GM21717 (cell line): ENCODE measurements at regions not wholly inside any gene's neighbourhood (a gene's known extent, or its start where the extent isn't known, plus 50 kb on each side); places are given as distances from the start of the nearest gene placed in this dataset.

ENCODE experiments used
- ATAC-seq: cut with Tn5 transposase; IDR thresholded peaks from one replicate; pipeline ENCODE4 v1.9.1; 2021; ENCODE audit warnings: mild to moderate bottlenecking, moderate library complexity; ENCODE audit not compliant: unreplicated experiment

GRCh38 chr6:85396159-85396808 is 53.6 kb upstream of the NT5E start:
- ATAC-seq = no peak

GRCh38 chr6:85395746-85396145 is 54.1 kb upstream of the NT5E start:
- no peak for ATAC-seq

DNA sequence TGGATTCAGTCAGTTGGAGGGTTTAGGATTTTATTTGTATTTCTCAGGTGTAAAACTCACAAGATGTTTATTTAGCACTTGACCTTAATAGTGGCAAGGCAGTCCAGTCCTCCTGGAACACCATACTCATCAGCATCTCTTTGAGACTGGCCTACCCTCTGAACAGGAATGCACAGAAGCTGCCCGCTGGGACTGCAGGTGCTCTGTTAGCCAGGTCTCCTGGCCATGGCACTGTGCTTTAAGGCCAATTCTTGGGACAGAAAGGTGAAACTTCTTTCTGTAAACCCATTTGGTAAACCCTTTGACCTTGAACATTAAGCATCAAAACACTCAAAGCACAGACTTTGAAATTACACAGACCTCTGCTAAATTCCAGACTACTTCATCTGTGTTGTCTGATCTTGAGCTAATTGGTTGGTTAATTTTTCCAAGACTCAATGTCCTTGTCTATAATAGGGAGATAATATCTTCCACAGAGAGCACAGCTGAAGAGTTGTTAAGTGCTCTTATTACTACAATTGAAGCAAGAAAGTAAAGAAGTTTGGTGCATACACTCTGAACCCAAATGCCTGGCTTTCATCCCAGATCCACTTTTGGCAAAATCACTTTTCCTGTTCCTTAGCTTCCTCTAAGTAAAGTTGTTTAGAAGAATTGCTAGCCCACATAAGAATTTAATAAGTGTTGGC is 54.9 kb upstream of the NT5E start:
- ATAC-seq = no peak

DNA sequence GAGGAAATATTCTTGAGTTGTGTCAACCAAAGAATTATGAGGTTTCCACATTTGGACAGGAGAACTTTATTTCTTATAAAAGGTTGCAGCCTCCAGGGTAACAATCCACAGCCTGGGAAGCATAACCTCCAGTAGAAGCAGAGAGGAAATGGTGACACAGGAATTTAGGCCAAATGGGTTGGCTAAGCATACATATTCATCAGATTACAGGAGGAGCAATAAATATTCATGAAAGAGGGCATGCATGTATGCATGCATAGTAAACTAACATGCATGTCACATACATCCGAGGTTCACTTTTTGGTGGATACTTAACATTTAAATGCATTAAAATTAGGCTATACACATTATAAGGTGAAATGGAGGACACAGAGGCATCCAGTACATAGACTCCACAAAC is 55.7 kb upstream of the NT5E start:
- no peak for ATAC-seq

- ATAC-seq = no peak
These were observed 57.5 kb upstream of the NT5E start for GRCh38 chr6:85392379-85392778.

DNA sequence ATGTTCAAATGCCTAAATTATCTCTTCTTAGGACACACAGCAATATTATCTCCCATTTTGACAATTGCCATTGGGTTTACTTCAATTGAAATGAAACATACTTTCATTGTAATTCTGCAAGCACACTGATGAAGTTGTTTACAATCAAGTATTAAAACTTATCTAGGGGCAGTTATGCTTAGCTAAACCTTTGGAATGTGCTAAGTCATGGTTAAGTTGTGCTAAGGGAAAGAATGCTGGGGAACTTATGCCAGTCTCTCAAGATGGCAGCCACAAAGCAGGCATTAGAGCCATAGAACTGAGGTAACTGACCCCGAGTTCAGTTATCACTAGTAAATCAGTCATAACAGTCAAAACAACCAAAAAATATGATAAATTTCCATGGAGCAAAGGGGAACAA is 59.1 kb upstream of the NT5E start:
- no peak for ATAC-seq

- no peak for ATAC-seq
These were observed 59.7 kb upstream of the NT5E start for GRCh38 chr6:85390105-85390728.

GRCh38 chr6:85389151-85389797 is 60.6 kb upstream of the NT5E start:
- no peak for ATAC-seq

- ATAC-seq = no peak
These were observed 61.4 kb upstream of the NT5E start for GRCh38 chr6:85388531-85388930.

- no peak for ATAC-seq
These were observed 64.1 kb upstream of the NT5E start for GRCh38 chr6:85385636-85386315.

- ATAC-seq = no peak
These were observed 66.8 kb upstream of the NT5E start for GRCh38 chr6:85383042-85383441.

- no peak for ATAC-seq
These were observed 67.3 kb upstream of the NT5E start for GRCh38 chr6:85382541-85382940.

- no peak for ATAC-seq
These were observed 77.0 kb upstream of the NT5E start for GRCh38 chr6:85372915-85373270.

GRCh38 chr6:85372188-85372914 is 77.5 kb upstream of the NT5E start:
- no peak for ATAC-seq

DNA sequence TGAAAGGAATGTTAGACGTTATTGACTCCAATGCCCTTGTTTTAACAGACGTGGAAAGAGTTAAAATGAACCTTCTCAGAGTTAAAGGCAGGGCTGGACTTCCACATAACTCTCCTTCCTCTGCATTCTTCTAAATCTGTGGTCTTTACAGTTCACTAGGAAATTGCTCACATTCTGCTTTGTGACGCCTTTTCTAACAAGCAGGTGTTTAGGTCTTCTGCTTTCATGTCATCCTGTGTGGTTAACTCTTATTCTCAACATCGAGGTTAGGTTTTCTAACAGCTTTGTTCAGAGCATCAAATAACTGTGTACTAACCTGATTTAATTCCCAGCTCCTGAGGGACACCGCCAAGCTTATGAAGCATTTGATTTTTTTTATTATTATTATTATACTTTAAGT is 81.3 kb upstream of the NT5E start:
- no peak for ATAC-seq

DNA sequence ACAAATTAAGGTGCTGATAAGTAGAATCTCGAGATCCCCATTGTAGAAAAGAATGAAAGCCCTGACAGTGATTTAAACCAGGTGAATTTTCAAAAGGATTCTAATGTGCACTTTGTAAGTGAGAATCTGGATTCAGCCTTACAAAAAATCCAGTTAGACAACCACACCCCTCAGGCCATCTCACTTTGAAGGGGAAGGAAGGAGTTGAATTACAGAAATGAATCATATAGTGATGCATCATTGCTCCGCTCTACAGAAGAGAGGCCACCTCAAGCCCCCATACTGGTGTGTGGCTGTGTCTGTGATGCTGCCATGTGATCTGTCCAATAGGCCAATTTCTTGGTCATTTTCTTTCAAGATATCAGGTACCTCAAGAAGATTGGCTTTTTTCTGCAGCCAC is 85.5 kb upstream of the NT5E start:
- ATAC-seq = no peak

DNA sequence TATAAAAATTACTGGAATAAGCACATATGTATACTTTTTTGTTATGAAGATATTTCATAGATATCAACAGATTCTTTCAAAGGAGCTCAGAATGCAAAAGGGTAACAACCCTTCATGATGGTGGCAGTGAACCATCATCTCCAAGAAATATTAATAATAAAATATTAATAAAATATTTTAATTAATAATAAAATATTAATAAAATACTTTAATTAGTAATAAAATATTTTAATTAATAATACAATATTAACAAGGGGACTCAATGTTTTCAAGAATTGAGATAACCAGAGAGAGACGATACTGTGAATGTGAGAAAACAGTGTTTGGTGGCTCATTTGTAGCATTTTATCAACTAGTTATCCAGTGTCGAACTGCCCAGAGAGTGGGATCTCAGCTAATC is 86.0 kb upstream of the NT5E start:
- no peak for ATAC-seq

DNA sequence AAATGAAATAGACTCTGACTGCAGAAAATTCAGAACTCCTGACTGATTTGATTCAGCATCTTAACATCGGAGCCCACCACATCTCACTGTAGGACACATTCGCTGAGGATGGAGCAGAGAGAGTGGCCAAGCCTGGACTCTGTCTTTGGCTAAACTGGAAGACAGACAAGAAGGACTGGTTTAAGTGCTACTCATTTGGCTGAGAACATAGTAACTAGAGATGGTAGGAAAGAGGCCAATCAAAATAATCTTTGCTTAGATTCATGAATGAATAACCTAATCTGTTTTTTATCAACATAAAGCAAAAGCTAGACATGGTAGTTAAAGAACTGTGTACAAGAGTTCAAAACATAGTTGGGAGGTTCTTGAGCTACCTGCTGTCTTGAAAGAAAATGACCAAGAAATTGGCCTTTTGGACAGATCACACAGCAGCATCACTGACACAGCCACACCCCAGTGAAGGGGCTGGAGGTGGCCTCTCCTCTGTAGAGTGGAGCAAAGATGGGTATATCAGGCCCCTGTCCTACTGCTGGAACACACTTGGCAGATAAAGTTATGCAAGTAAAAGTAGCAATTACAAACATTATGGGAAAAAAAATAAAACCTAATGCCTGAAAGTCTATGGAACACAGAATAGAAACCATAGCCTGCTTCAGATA is 87.1 kb upstream of the NT5E start:
- no peak for ATAC-seq

DNA sequence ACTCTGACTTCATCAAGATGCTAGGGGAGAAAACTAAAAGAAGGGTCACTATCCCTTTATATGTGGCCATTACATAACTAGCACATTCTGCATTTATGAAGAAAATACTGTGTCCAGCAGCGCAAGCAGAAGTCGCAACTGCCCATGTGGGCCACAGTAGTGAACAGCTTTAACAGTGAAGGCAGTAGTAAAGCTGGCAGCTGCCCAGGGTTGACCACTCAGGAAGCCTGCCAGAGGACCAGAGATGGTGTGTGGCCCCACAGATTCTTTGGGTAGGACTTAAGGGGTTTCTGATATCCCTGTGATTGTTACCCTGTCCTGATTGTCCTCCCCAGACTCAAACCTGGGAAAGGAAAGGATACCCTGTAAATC is 88.3 kb upstream of the NT5E start:
- no peak for ATAC-seq
